Brain microvascular endothelial cell (primary cell): ENCODE measurements at regions not wholly inside any gene's neighbourhood (a gene's known extent, or its start where the extent isn't known, plus 50 kb on each side); places are given as distances from the start of the nearest gene placed in this dataset.
"Not testable (repeated sequence)": the region's sequence is repeated elsewhere in the genome, so short reads cannot be mapped to it uniquely, and the experiment has no call there.

Source experiments
- DNase-seq: peaks from one replicate; pipeline ENCODE4 v3.0.0-alpha.2; 2020
- H3K27ac ChIP-seq: fragments of 250-450 bp; sonication (Bioruptor Pico); 2 replicates; pipeline ENCODE4 v1.5.1; 2020; ENCODE audit warnings: mild to moderate bottlenecking, moderate library complexity
- H3K27me3 ChIP-seq: fragments of 250-450 bp; sonication (Bioruptor Pico); replicated peaks from 2 replicates; pipeline ENCODE4 v1.5.1; 2020; ENCODE audit warnings: mild to moderate bottlenecking
- H3K36me3 ChIP-seq: fragments of 250-450 bp; sonication (Bioruptor Pico); replicated peaks from 2 replicates; pipeline ENCODE4 v1.5.1; 2020; ENCODE audit warnings: mild to moderate bottlenecking
- H3K4me3 ChIP-seq: 2 replicates; pipeline ENCODE4 v1.5.1; 2011; ENCODE audit warnings: low read depth, mild to moderate bottlenecking, control low read depth, low read length, moderate library complexity
- in situ Hi-C: cut with HindIII; loops from 2 replicates; pipeline ENCODE4 v1.10.0; 2017; ENCODE audit warnings: low sequenced_read_pairs, low pct_ligation_motif_present
- TF ChIP-seq, protein P1 (sequence below): IDR thresholded peaks from 2 replicates; pipeline ENCODE4 v1.5.1; 2011; ENCODE audit warnings: low read depth, mild to moderate bottlenecking, moderate library complexity, low read length, control low read depth, inconsistent platforms; ENCODE audit errors: missing control alignments

- TF ChIP-seq, protein P1, sequence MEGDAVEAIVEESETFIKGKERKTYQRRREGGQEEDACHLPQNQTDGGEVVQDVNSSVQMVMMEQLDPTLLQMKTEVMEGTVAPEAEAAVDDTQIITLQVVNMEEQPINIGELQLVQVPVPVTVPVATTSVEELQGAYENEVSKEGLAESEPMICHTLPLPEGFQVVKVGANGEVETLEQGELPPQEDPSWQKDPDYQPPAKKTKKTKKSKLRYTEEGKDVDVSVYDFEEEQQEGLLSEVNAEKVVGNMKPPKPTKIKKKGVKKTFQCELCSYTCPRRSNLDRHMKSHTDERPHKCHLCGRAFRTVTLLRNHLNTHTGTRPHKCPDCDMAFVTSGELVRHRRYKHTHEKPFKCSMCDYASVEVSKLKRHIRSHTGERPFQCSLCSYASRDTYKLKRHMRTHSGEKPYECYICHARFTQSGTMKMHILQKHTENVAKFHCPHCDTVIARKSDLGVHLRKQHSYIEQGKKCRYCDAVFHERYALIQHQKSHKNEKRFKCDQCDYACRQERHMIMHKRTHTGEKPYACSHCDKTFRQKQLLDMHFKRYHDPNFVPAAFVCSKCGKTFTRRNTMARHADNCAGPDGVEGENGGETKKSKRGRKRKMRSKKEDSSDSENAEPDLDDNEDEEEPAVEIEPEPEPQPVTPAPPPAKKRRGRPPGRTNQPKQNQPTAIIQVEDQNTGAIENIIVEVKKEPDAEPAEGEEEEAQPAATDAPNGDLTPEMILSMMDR = no peak
- no peak overlapping the region for H3K4me3 ChIP-seq
- DNase-seq = no peak
- in situ Hi-C loops = no loop called here
- no peak overlapping the region for H3K27ac ChIP-seq
- no peaks in the 10 kb centered on the region for H3K27me3 ChIP-seq
- no peaks in the 10 kb centered on the region for H3K36me3 ChIP-seq
Observed at GRCh38 chr9:102428305-102428704, 566.8 kb upstream of the CYLC2 start.

DNA sequence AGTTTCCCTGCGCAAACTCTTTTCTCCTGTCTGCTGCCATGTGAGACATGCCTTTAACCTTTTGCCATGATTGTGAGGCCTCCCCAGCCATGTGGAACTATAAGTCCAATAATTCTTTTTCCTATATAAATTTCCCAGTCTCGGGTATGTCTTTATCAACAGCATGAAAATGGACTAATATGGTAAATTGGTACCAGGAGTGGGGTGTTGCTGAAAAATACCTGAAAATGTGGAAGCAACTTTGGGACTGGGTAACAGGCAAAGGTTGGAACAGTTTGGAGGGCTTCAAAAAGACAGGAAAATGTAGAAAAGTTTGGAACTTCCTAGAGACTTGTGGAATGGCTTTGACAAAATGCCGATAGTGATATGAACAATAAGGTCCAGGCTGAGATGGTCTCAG, 578.9 kb upstream of the CYLC2 start:
- H3K36me3 ChIP-seq, H3K27ac ChIP-seq, in situ Hi-C loops: not testable (repeated sequence)

GRCh38 chr9:102405218-102405867, 589.8 kb upstream of the CYLC2 start:
- TF ChIP-seq, protein P1 = no peak
- no peak overlapping the region for H3K4me3 ChIP-seq
- H3K27me3 ChIP-seq = no peaks in the 10 kb centered on the region
- H3K27ac ChIP-seq = no peak overlapping the region
- no peaks in the 10 kb centered on the region for H3K36me3 ChIP-seq
- in situ Hi-C loops = no loop called here
- peak; percentile 3 for DNase-seq

More for the DNA sequence above, 578.9 kb upstream of the CYLC2 start:
- H3K27me3 ChIP-seq, DNase-seq, H3K4me3 ChIP-seq: not testable (repeated sequence)

GRCh38 chr9:102403514-102403913, 591.6 kb upstream of the CYLC2 start:
- H3K4me3 ChIP-seq = no peak overlapping the region
- H3K36me3 ChIP-seq = no peaks in the 10 kb centered on the region
- in situ Hi-C loops = no loop called here
- TF ChIP-seq, protein P1 = no peak
- H3K27me3 ChIP-seq = no peaks in the 10 kb centered on the region
- DNase-seq = no peak
- H3K27ac ChIP-seq = no peak overlapping the region

DNA sequence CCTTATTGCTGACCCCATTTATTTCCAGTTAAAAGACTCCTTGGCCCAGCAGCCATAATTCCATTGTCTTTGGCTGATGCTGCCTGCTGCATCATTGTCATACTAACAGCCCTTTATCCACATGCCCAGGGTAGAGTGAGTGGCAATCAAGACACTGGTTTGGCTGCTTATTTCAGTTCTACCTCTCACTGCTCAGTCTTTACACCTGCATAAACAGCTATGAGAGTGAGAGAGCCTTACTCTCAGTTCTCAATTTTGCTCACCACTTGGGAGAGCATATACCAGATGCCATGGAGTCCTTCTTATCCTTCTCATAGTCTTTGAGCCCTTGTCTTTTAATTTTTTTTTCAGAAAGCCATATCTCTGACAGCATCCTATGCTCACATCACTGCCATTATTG, 596.9 kb upstream of the CYLC2 start:
- Histone ChIP-seq H3K4me3 (no peak overlapping the region), H3K27me3 (no peaks in the 10 kb centered on the region), H3K27ac (no peak overlapping the region), H3K36me3 (no peaks in the 10 kb centered on the region)
- no peak for DNase-seq
- in situ Hi-C loops = no loop called here
- TF ChIP-seq, protein P1 = no peak

- in situ Hi-C loops, H3K27ac ChIP-seq, H3K4me3 ChIP-seq, H3K27me3 ChIP-seq, DNase-seq, H3K36me3 ChIP-seq: not testable (repeated sequence)
Observed at GRCh38 chr9:102385620-102386019, 609.5 kb upstream of the CYLC2 start.

- no peak for DNase-seq
- Histone ChIP-seq H3K27ac (no peak overlapping the region), H3K27me3 (no peaks in the 10 kb centered on the region), H3K36me3 (no peaks in the 10 kb centered on the region), H3K4me3 (no peak overlapping the region)
- TF ChIP-seq, protein P1 = no peak
- in situ Hi-C loops = no loop called here
Observed at GRCh38 chr9:102362470-102363132, 624.2 kb upstream of the GRIN3A start.
